Mucosa of stomach (tissue), 1 donor: ENCODE measurements at regions not wholly inside any gene's neighbourhood (a gene's known extent, or its start where the extent isn't known, plus 50 kb on each side); places are given as distances from the start of the nearest gene placed in this dataset.
"Not testable (repeated sequence)": the region's sequence is repeated elsewhere in the genome, so short reads cannot be mapped to it uniquely, and the experiment has no call there.

Source experiments
- H3K27me3 ChIP-seq: one replicate; pipeline ENCODE4 v1.7.0; 2013; ENCODE audit warnings: mild to moderate bottlenecking, low read length; ENCODE audit not compliant: control insufficient read depth, insufficient read depth
- H3K36me3 ChIP-seq: one replicate; pipeline ENCODE4 v1.7.0; 2013; ENCODE audit warnings: low read length; ENCODE audit not compliant: control insufficient read depth, insufficient read depth
- H3K4me1 ChIP-seq: one replicate; pipeline ENCODE4 v1.7.0; 2013; ENCODE audit warnings: mild to moderate bottlenecking, low read length; ENCODE audit not compliant: control insufficient read depth, insufficient read depth
- H3K4me3 ChIP-seq: one replicate; pipeline ENCODE4 v1.7.0; 2013; ENCODE audit warnings: low read length
- H3K9ac ChIP-seq: one replicate; pipeline ENCODE4 v1.7.0; 2013; ENCODE audit warnings: mild to moderate bottlenecking, low read length, moderate library complexity
- H3K9me3 ChIP-seq: one replicate; pipeline ENCODE4 v1.7.0; 2013; ENCODE audit warnings: mild to moderate bottlenecking, low read length, moderate library complexity; ENCODE audit not compliant: control insufficient read depth
- donor health status: Pancreatic carcinoma.

GRCh38 chr5:112555691-112556090 lies 136.6 kb upstream of the EPB41L4A start:
- H3K9ac ChIP-seq: no peak overlapping the region
- H3K27me3 ChIP-seq: no peaks in the 10 kb centered on the region
- no peak overlapping the region for H3K4me3 ChIP-seq
- H3K36me3 ChIP-seq: no peaks in the 10 kb centered on the region
- H3K4me1 ChIP-seq: no peaks in the 10 kb centered on the region
- no peaks in the 10 kb centered on the region for H3K9me3 ChIP-seq

DNA sequence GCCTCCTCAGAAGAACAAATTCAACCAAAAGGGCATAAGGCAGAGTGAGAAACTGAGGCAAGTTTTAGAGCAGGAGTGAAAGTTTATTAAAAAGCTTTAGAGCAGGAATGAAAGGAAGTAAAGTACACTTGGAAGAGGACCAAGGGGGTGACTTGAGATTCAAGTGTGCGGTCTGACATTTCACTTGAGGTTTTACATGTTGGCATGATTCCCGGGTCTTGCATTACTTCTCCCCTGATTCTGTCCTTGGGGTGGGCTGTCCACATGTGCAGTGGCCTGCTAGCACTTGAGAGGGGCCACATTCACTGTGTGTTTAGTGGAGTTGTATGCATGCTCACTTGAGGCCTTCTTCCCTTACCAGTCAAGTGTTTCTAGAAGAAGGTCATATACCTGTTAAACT lies 140.4 kb upstream of the EPB41L4A start:
- H3K4me3 ChIP-seq, H3K27me3 ChIP-seq, H3K4me1 ChIP-seq, H3K36me3 ChIP-seq, H3K9ac ChIP-seq, H3K9me3 ChIP-seq: not testable (repeated sequence)

- H3K27me3 ChIP-seq: no peaks in the 10 kb centered on the region
- H3K9ac ChIP-seq: no peak overlapping the region
- H3K9me3 ChIP-seq: no peaks in the 10 kb centered on the region
- no peaks in the 10 kb centered on the region for H3K36me3 ChIP-seq
- no peak overlapping the region for H3K4me3 ChIP-seq
- H3K4me1 ChIP-seq: no peaks in the 10 kb centered on the region
These were observed 141.3 kb upstream of the EPB41L4A start for GRCh38 chr5:112560371-112560770.

GRCh38 chr5:112563169-112563826 lies 144.2 kb upstream of the EPB41L4A start:
- no peaks in the 10 kb centered on the region for H3K9me3 ChIP-seq
- no peaks in the 10 kb centered on the region for H3K36me3 ChIP-seq
- no peak overlapping the region for H3K9ac ChIP-seq
- H3K4me1 ChIP-seq: no peaks in the 10 kb centered on the region
- H3K4me3 ChIP-seq: no peak overlapping the region
- no peaks in the 10 kb centered on the region for H3K27me3 ChIP-seq

- Histone ChIP-seq H3K4me3 (no peak overlapping the region), H3K9me3 (no peaks in the 10 kb centered on the region), H3K9ac (no peak overlapping the region), H3K27me3 (no peaks in the 10 kb centered on the region), H3K36me3 (no peaks in the 10 kb centered on the region), H3K4me1 (no peaks in the 10 kb centered on the region)
These were observed 147.2 kb upstream of the EPB41L4A start for GRCh38 chr5:112566251-112566650.

- Histone ChIP-seq H3K9me3 (no peaks in the 10 kb centered on the region), H3K4me1 (no peaks in the 10 kb centered on the region), H3K27me3 (no peaks in the 10 kb centered on the region), H3K36me3 (no peaks in the 10 kb centered on the region), H3K4me3 (no peak overlapping the region), H3K9ac (no peak overlapping the region)
These were observed 150.5 kb upstream of the EPB41L4A start for GRCh38 chr5:112569596-112569995.

DNA sequence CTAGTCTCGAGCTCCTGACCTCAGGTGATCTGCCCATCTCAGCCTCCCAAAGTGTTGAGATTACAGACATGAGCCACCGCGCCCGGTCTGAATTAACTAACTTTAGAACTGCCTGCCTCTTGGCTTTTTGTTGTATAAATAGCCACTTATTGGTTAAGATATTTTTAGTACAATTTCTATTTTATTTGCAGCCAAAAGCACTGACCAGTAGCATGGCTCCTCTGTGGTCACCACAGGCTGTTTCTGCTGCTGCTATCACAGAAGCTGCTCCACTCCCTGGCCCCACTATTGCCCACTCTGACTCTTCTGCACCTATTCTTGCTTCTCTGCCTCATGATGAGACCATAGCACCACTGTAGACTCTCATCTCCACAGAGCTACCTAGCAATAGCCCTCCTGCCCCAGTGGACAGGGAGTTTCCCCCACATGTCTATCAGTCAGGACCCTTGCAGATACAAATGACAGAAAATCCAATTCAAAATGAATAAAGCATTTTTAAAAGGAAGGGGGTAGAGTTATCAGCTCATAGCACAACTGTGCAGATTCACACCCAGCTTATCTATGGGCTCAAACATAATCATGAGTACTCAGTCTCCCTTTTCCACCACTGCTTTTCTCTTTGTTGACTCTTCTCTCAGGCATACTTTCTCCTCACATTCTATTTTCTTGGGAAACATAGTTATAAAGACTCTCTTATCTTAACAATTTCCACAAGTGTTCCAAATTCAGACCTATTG lies 151.8 kb upstream of the EPB41L4A start:
- no peaks in the 10 kb centered on the region for H3K36me3 ChIP-seq
- no peak overlapping the region for H3K4me3 ChIP-seq
- H3K9ac ChIP-seq: no peak overlapping the region
- no peaks in the 10 kb centered on the region for H3K27me3 ChIP-seq
- no peaks in the 10 kb centered on the region for H3K9me3 ChIP-seq
- H3K4me1 ChIP-seq: no peaks in the 10 kb centered on the region

- Histone ChIP-seq H3K36me3 (no peaks in the 10 kb centered on the region), H3K27me3 (no peaks in the 10 kb centered on the region), H3K4me1 (no peaks in the 10 kb centered on the region), H3K4me3 (no peak overlapping the region), H3K9me3 (no peaks in the 10 kb centered on the region), H3K9ac (no peak overlapping the region)
These were observed 154.4 kb upstream of the EPB41L4A start for GRCh38 chr5:112573441-112573840.

- H3K9ac ChIP-seq: no peak overlapping the region
- H3K4me1 ChIP-seq: no peaks in the 10 kb centered on the region
- H3K36me3 ChIP-seq: no peaks in the 10 kb centered on the region
- no peaks in the 10 kb centered on the region for H3K9me3 ChIP-seq
- no peak overlapping the region for H3K4me3 ChIP-seq
- no peaks in the 10 kb centered on the region for H3K27me3 ChIP-seq
These were observed 155.5 kb upstream of the EPB41L4A start for GRCh38 chr5:112574536-112574935.

GRCh38 chr5:112576298-112576925 lies 157.3 kb upstream of the EPB41L4A start:
- no peaks in the 10 kb centered on the region for H3K27me3 ChIP-seq
- H3K36me3 ChIP-seq: no peaks in the 10 kb centered on the region
- H3K4me3 ChIP-seq: no peak overlapping the region
- H3K9me3 ChIP-seq: no peaks in the 10 kb centered on the region
- no peaks in the 10 kb centered on the region for H3K4me1 ChIP-seq
- no peak overlapping the region for H3K9ac ChIP-seq

DNA sequence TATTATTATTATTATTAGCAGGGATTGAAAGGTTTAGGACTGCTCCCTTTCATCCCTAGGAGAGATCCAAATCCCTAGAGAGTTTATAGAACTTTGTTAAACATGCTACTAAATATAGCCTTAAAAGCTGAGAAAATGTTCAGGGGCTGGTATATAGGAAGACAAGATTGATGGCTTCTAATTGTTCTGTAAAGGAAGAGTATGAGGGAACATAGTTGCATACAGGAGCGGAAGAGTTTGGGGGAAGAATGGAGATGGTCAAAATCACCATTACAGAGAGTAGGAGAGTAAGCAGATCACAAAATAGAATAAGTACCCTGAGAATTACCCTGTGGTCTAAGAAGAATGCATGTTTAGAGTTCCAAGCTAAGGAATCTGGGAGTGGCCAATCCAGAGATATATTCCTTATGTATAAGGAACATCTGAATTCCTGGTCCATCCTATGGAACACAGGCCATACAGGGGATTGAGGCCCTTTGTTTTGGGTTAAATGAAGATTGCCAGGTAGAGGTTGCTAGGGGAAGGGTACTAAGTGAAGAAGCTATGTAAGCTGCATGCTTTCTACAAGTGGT lies 158.0 kb upstream of the APC start:
- Histone ChIP-seq H3K9me3 (no peaks in the 10 kb centered on the region), H3K4me1 (no peaks in the 10 kb centered on the region), H3K4me3 (no peak overlapping the region)

GRCh38 chr5:112581811-112582320 lies 155.8 kb upstream of the APC start:
- H3K9ac ChIP-seq: no peak overlapping the region
- no peaks in the 10 kb centered on the region for H3K9me3 ChIP-seq
- no peak overlapping the region for H3K4me3 ChIP-seq
- H3K36me3 ChIP-seq: no peaks in the 10 kb centered on the region
- H3K27me3 ChIP-seq: peaks cover 3% of the 10 kb centered on the region
- no peaks in the 10 kb centered on the region for H3K4me1 ChIP-seq

More for the DNA sequence above, 158.0 kb upstream of the APC start:
- H3K36me3 ChIP-seq: no peaks in the 10 kb centered on the region
- no peak overlapping the region for H3K9ac ChIP-seq
- no peaks in the 10 kb centered on the region for H3K27me3 ChIP-seq
